Fibroblast of the aortic adventitia (primary cell): ENCODE measurements at regions not wholly inside any gene's neighbourhood (a gene's known extent, or its start where the extent isn't known, plus 50 kb on each side); places are given as distances from the start of the nearest gene placed in this dataset.
"Not testable (repeated sequence)": the region's sequence is repeated elsewhere in the genome, so short reads cannot be mapped to it uniquely, and the experiment has no call there.

ENCODE experiments used
- DNase-seq: peaks from one replicate; pipeline ENCODE4 v3.0.0-alpha.2; 2010; ENCODE audit warnings: low read depth
- H3K4me3 ChIP-seq: 2 replicates; pipeline ENCODE4 v1.5.1; 2011; ENCODE audit warnings: low read depth, mild to moderate bottlenecking, control low read depth, low read length, moderate library complexity
- TF ChIP-seq, protein P1 (sequence below): IDR thresholded peaks from 2 replicates; pipeline ENCODE4 v1.5.1; 2011; ENCODE audit warnings: mild to moderate bottlenecking, low read length, control low read depth, inconsistent platforms; ENCODE audit not compliant: insufficient read depth

DNA sequence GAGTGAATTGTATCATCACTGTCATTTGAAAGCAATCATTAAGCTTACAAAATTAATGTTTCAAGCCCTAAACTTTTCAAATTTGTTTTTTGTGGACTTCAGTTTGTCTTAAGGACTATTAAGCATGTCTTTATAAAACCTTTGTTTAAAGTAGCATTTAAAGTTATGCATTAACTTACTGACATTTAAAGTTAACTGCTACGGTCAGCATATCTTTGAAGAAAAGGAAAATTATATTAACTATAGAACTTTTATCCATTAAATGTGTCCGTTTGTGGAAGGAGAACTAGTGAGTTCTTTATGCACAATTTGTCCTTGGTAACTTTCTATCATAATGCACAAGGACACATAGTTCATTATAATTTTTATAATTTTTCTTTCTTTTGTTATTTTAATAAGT is 103.4 kb downstream of the FANCF start:
- DNase-seq, result no peak
- H3K4me3 ChIP-seq, result no peak overlapping the region
- TF ChIP-seq, protein P1, sequence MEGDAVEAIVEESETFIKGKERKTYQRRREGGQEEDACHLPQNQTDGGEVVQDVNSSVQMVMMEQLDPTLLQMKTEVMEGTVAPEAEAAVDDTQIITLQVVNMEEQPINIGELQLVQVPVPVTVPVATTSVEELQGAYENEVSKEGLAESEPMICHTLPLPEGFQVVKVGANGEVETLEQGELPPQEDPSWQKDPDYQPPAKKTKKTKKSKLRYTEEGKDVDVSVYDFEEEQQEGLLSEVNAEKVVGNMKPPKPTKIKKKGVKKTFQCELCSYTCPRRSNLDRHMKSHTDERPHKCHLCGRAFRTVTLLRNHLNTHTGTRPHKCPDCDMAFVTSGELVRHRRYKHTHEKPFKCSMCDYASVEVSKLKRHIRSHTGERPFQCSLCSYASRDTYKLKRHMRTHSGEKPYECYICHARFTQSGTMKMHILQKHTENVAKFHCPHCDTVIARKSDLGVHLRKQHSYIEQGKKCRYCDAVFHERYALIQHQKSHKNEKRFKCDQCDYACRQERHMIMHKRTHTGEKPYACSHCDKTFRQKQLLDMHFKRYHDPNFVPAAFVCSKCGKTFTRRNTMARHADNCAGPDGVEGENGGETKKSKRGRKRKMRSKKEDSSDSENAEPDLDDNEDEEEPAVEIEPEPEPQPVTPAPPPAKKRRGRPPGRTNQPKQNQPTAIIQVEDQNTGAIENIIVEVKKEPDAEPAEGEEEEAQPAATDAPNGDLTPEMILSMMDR, result no peak

DNA sequence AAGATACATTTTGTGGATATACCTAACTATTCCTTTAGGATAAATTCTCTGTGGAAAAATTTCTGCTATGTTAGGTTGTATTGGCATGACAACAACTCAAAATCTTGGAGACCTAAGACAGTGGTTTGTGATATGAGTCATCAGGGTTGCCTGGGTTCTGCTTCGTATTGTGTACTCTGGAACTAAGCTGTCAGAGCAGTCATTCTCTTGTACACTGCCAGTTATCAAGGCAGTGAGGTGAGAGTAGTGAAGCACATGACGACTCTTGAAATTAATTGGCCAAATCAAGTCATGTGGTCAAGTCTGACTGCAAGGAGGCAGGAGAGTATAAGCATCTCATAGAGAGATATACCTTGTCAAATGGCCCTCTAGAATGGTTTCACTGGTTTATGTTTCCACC is 104.4 kb downstream of the FANCF start:
- TF ChIP-seq, protein P1, result no peak
- no peak overlapping the region for H3K4me3 ChIP-seq
- DNase-seq, result no peak

DNA sequence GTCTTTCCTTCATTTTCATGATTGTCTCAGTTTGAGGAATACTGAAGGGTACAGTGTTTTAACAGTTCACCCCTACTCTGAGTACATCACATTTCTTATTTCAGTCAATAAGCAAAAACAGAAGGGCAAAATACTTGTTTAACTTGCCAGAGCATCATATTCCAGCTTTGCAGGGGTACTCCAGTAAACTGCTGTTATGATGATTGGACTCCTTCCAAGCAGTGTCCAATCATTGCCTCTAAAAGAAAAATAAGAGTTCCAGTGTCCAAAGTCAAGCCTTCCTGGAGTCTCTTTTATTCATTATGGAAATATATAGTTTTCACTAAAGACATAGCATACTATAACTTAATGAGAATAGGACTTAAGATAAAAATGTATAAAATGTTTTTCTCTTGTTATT is 105.1 kb downstream of the FANCF start:
- DNase-seq, result no peak
- TF ChIP-seq, protein P1, result no peak
- no peak overlapping the region for H3K4me3 ChIP-seq

DNA sequence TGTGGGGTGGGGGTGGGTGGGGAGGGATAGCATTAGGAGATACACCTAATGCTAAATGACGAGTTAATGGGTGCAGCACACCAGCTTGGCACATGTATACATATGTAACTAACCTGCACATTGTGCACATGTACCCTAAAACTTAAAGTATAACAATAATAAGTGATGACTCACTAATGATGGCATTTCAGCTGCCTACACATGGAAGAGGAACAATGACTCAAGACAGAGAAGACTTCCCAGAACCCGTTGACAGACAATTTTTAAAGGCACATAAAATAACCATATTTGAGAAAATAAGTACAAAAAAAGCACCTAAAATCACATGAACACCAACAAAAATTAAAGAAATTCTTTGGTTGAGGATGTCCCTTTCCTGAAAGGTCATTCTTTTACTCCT is 107.3 kb downstream of the FANCF start:
- not testable (repeated sequence) for H3K4me3 ChIP-seq, DNase-seq

DNA sequence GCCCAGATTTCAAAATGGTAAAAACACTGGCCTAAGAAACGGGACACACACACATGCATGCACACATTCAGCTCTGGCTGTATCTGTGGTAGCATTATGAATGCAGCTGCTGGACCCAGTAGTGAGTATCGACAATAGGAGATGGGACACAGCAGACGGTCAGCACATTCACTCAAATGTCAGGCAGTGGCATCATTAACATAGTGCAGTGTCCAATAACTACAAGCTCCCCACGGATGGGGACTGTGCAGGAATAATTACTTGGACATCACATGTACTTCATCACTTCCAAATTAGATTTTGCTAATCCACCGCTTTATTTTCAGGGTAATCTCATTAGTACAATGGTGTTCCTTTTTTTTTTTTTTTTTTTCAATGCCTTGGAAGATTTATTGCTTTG is 109.5 kb downstream of the FANCF start:
- TF ChIP-seq, protein P1, result no peak
- no peak overlapping the region for H3K4me3 ChIP-seq
- no peak for DNase-seq

DNA sequence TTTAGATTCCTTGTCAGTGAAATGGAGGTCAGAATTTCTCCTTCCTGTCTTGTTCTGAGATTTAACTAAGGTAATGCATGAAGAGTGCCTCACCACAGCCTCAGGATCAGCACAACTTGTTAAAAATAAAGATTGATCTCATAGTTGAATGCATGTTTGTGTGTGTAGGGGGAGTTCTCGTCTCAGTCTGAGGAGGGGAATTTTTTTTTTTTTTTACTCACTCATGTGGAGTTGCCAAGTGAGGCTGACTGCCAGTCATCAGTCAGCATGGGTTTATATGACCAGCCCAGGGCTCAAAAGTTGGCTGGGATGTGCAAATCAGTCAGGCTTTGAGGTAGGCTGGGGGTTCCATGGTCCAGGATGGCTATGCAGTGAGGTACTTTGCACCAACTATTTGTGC is 113.2 kb downstream of the FANCF start:
- no peak for DNase-seq
- TF ChIP-seq, protein P1, result no peak

DNA sequence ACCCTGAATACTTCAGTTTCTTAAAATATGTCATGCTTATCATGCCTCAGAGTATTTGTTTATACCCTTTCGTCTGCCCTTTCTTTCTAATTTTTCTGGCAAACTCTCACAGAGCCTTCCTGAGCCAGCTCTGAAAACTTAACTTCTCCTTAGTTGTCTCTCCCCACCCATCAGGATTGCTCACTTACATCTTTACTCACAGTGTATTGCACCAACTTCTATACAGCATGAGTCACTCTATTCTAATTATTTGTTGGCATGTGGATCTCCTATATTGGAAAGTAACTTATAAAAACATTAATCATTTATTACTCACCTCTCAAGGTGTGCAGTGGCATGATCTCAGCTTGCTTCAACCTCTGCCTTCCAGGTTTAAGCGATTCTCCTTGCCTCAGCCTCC is 114.9 kb downstream of the FANCF start:
- peak; percentile 30 for DNase-seq
- H3K4me3 ChIP-seq, result no peak overlapping the region
- TF ChIP-seq, protein P1, result no peak

More for the DNA sequence above, 113.2 kb downstream of the FANCF start:
- H3K4me3 ChIP-seq, result no peak overlapping the region

DNA sequence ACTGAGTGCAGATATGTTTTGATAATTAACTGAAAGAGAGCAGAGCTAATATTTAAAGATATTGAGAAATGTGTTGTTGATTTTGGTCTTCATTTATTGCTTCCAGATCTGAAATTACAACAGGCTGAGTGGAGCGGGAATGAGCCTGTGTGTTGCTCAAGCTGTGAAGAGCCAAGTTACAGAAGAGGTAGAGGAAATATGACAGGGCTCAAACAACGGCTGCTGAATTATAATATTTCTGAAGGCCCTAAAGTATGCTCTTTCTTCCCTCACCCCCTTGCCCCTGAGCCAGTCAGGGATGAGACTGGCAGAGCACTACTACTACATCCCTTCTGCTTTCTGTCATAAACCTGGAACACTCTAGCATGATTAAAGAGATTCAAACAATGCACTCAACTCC is 115.6 kb downstream of the FANCF start:
- no peak overlapping the region for H3K4me3 ChIP-seq
- TF ChIP-seq, protein P1, result no peak
- no peak for DNase-seq
